ENCODE measurements at regions not wholly inside any gene's neighbourhood (a gene's known extent, or its start where the extent isn't known, plus 50 kb on each side); places are given as distances from the start of the nearest gene placed in this dataset.
A peak's percentile ranks its signal among the peaks of the same experiment; 100 is the strongest.
"Not testable (repeated sequence)": the region's sequence is repeated elsewhere in the genome, so short reads cannot be mapped to it uniquely, and the experiment has no call there.

DNA sequence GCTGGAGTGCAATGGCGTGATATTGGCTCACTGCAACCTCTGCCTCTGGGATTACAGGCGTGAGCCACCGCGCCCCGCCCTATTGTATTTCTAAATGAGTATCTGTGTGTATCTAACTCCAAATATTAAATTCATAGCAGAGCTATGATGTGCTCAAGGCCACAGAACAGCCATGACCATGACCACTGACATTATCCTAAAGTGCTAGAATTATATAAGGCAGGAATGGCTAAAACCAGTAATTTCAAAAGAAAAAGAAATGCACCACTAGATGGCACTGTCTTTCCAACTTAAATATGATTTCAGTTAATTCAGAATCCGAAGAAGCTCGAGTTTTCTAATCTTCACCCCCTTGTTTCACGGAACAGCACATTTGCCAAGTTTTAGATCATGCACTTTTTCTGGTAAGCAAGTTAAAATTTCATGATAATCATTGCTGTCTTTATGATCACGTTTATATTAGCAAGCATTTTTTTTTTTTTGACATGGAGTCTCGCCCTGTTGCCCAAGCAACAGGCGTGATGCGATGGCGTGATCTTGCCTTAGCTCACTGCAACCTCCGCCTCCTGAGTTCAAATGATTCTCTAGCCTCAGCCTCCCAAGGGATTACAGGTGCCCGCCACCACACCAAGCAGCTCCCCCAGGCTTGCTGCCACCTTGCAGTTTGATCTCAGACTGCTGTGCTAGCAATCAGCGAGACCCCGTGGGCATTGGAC, 65.3 kb downstream of the OR13A1 start:
- Histone ChIP-seq H3K27ac (no peak overlapping the region), H3K4me3 (no peak overlapping the region)
- peak; percentile 54 for TF ChIP-seq CTCF (IDR thresholded peaks at IDR 0.05)
- DNase-seq (ENCODE audit: low spot score): no peak

DNA sequence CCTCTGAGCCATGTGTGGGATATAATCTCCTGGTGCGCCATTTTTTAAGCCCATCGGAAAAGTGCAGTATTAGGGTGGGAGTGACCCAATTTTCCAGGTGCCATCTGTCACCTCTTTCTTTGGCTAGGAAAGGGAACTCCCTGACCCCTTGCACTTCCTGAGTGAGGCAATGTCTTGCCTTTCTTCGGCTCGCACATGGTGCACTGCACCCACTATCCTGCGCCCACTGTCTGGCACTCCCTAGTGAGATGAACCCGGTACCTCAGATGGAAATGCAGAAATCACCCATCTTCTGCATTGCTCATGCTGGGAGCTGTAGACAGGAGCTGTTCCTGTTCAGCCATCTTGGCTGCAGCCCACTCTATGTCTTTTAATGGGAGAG, 64.7 kb downstream of the OR13A1 start:
- H3K4me3 ChIP-seq; H3K27ac ChIP-seq; DNase-seq (ENCODE audit: low spot score): not testable (repeated sequence)
